SK-N-SH (cell line): ENCODE measurements at regions not wholly inside any gene's neighbourhood (a gene's known extent, or its start where the extent isn't known, plus 50 kb on each side); places are given as distances from the start of the nearest gene placed in this dataset.

Experiments
- CTCF ChIA-PET: fragments of 300-600, 350-600 bp; formaldehyde crosslinking; extraction: SDS; loops from one replicate; lab custom pipeline; 2021; lab: Yijun Ruan, JAX
- POLR2A ChIA-PET: fragments of 350-600 bp; sonication (Branson Sonifier 250); formaldehyde crosslinking; extraction: SDS; loops from one replicate; lab custom pipeline; 2020; ENCODE audit warnings: antibody characterized with exemption, inconsistent platforms; lab: Yijun Ruan, JAX
- DNase-seq: peaks from one replicate; pipeline ENCODE4 v3.0.0; 2012
- H2AFZ ChIP-seq: fragments of 200-600 bp; sonication (generic); 2 replicates; pipeline ENCODE4 v1.8.1; 2016; ENCODE audit warnings: antibody characterized with exemption, mild to moderate bottlenecking, low read depth
- H3F3A ChIP-seq: fragments of 200-600 bp; sonication (generic); replicated peaks from 2 replicates; pipeline ENCODE3; 2016; ENCODE audit warnings: antibody characterized with exemption, mild to moderate bottlenecking; ENCODE audit not compliant: insufficient read depth
- H3K27ac ChIP-seq, 2 experiments: fragments of 200-500 bp in 1 of 2; fragments of 200-600 bp in 1 of 2; sonication (Bioruptor generic) in 1 of 2; sonication (generic), shearing (Covaris generic) in 1 of 2; 2 replicates each; pipeline versions ENCODE4 v1.5.1 to v1.6.1; 2014 to 2016; ENCODE audit warnings: low read depth in 2 of 2, inconsistent platforms in 1 of 2, low read length in 1 of 2, mild to moderate bottlenecking in 1 of 2, mixed read lengths in 1 of 2
- H3K27me3 ChIP-seq: fragments of 200-600 bp; sonication (generic), shearing (Covaris generic); 2 replicates; pipeline ENCODE4 v1.6.1; 2016; ENCODE audit warnings: mixed run types; ENCODE audit not compliant: insufficient read depth
- H3K36me3 ChIP-seq, 2 experiments: fragments of 200-500 bp in 1 of 2; fragments of 200-600 bp in 1 of 2; sonication (Bioruptor generic) in 1 of 2; sonication (generic) in 1 of 2; replicated peaks in 1 of 2; 2 replicates each; pipeline versions ENCODE3 to v1.5.1; 2014 to 2016; ENCODE audit warnings: low read length in 1 of 2, mild to moderate bottlenecking in 1 of 2; ENCODE audit not compliant: insufficient read depth in 2 of 2, control insufficient read depth in 1 of 2
- H3K4me1 ChIP-seq, 2 experiments: fragments of 200-500 bp in 1 of 2; fragments of 200-600 bp in 1 of 2; sonication (Bioruptor generic) in 1 of 2; sonication (generic), shearing (Covaris generic) in 1 of 2; 2 replicates each; pipeline versions ENCODE4 v1.5.1 to v1.6.1; 2014 to 2016; ENCODE audit warnings: low read depth in 1 of 2, low read length in 1 of 2, mixed run types in 1 of 2; ENCODE audit not compliant: insufficient read depth in 2 of 2, control insufficient read depth in 1 of 2
- H3K4me2 ChIP-seq: fragments of 200-600 bp; sonication (generic), shearing (Covaris generic); 2 replicates; pipeline ENCODE4 v1.6.1; 2017; ENCODE audit warnings: mixed run types
- H3K4me3 ChIP-seq, 2 experiments: fragments of 200-500 bp in 1 of 2; fragments of 200-600 bp in 1 of 2; sonication (Bioruptor generic) in 1 of 2; sonication (generic), shearing (Covaris generic) in 1 of 2; 2 replicates each; pipeline versions ENCODE4 v1.5.1 to v1.8.1; 2014 to 2016; ENCODE audit warnings: low read depth in 2 of 2, inconsistent platforms in 1 of 2, low read length in 1 of 2, mild to moderate bottlenecking in 1 of 2, mixed read lengths in 1 of 2, moderate library complexity in 1 of 2
- H3K79me2 ChIP-seq: fragments of 200-600 bp; sonication (generic); 2 replicates; pipeline ENCODE4 v1.8.1; 2017; ENCODE audit warnings: mild to moderate bottlenecking; ENCODE audit not compliant: insufficient read depth
- H3K9ac ChIP-seq: fragments of 200-600 bp; sonication (generic); 2 replicates; pipeline ENCODE4 v1.6.1; 2017; ENCODE audit warnings: mixed run types
- H3K9me2 ChIP-seq: fragments of 200-600 bp; sonication (generic); 2 replicates; pipeline ENCODE4 v1.6.1; 2017; ENCODE audit warnings: mixed run types
- H3K9me3 ChIP-seq: fragments of 200-600 bp; sonication (generic); 2 replicates; pipeline ENCODE4 v1.6.1; 2017; ENCODE audit warnings: mixed run types, mild to moderate bottlenecking, moderate library complexity
- H4K20me1 ChIP-seq: fragments of 200-600 bp; sonication (generic); 2 replicates; pipeline ENCODE4 v1.6.1; 2017; ENCODE audit warnings: mild to moderate bottlenecking, mixed run types; ENCODE audit not compliant: insufficient read depth
- ELF1 ChIP-seq: IDR thresholded peaks from 2 replicates; pipeline ENCODE4 v1.4.0; 2012
- FOXM1 ChIP-seq: IDR thresholded peaks from 2 replicates; pipeline ENCODE4 v1.4.0; 2012; ENCODE audit warnings: low read depth, mild to moderate bottlenecking
- GABPA ChIP-seq: IDR thresholded peaks from 2 replicates; pipeline ENCODE4 v1.4.0; 2012; ENCODE audit warnings: low read depth, mild to moderate bottlenecking
- MEF2A ChIP-seq: IDR thresholded peaks from 2 replicates; pipeline ENCODE4 v1.4.0; 2012; ENCODE audit warnings: low read depth, borderline replicate concordance
- POLR2AphosphoS5 ChIP-seq: IDR thresholded peaks from 2 replicates; pipeline ENCODE4 v1.6.1; 2012; ENCODE audit warnings: low read depth, low read length
- RXRA ChIP-seq: IDR thresholded peaks from 2 replicates; pipeline ENCODE4 v1.4.0; 2012; ENCODE audit warnings: low read depth, mild to moderate bottlenecking, borderline replicate concordance
- SMC3 ChIP-seq: IDR thresholded peaks from 2 replicates; pipeline ENCODE4 v1.6.1; 2012; ENCODE audit warnings: low read depth, low read length, improper control_type of control experiment
- TAF1 ChIP-seq: IDR thresholded peaks from 2 replicates; pipeline ENCODE4 v1.6.1; 2012; ENCODE audit warnings: low read depth, mild to moderate bottlenecking, low read length, moderate library complexity, borderline replicate concordance
- TCF12 ChIP-seq: IDR thresholded peaks from 2 replicates; pipeline ENCODE4 v1.4.0; 2012
- YY1 ChIP-seq: IDR thresholded peaks from 2 replicates; pipeline ENCODE4 v1.4.0; 2012; ENCODE audit warnings: low read depth, mild to moderate bottlenecking
- ZBTB33 ChIP-seq: IDR thresholded peaks from 2 replicates; pipeline ENCODE4 v1.4.0; 2012; ENCODE audit warnings: low read depth, borderline replicate concordance
- WGBS: methylation state at CpG from one replicate; pipeline ENCODE4 v1.1.6; 2017; ENCODE audit warnings: low lambda C conversion rate; 5-methylcytosine and 5-hydroxymethylcytosine counted together
- TF ChIP-seq, protein P1 (sequence below): fragments of 150-350 bp; IDR thresholded peaks from 2 replicates; pipeline ENCODE4 v1.6.1; 2016; ENCODE audit warnings: mild to moderate bottlenecking, low read depth, low read length
- TF ChIP-seq, protein P2 (sequence below): IDR thresholded peaks from 2 replicates; pipeline ENCODE4 v1.4.0; 2012; ENCODE audit warnings: low read depth, borderline replicate concordance

- ChIA-PET POLR2A (no interaction called here), CTCF (no interaction called here)
- Histone ChIP-seq H3K9me2 (no peaks in the 10 kb centered on the region), H2AFZ (no peak overlapping the region), H3K27me3 (no peaks in the 10 kb centered on the region), H4K20me1 (no peaks in the 10 kb centered on the region), H3K9me3 (no peaks in the 10 kb centered on the region), H3K4me1 (no peaks in the 10 kb centered on the region), H3K9ac (no peak overlapping the region), H3K79me2 (no peaks in the 10 kb centered on the region), H3K27ac (no peak overlapping the region), H3F3A (no peaks in the 10 kb centered on the region), H3K36me3 (no peaks in the 10 kb centered on the region), H3K4me3 (no peak overlapping the region), H3K4me2 (no peak overlapping the region)
- TF ChIP-seq MEF2A (no peak), GABPA (no peak), ZBTB33 (no peak), SMC3 (no peak)
- TF ChIP-seq, protein P1, sequence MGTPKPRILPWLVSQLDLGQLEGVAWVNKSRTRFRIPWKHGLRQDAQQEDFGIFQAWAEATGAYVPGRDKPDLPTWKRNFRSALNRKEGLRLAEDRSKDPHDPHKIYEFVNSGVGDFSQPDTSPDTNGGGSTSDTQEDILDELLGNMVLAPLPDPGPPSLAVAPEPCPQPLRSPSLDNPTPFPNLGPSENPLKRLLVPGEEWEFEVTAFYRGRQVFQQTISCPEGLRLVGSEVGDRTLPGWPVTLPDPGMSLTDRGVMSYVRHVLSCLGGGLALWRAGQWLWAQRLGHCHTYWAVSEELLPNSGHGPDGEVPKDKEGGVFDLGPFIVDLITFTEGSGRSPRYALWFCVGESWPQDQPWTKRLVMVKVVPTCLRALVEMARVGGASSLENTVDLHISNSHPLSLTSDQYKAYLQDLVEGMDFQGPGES = no peak
- 29% methylated on average over 3 of the region's 3 CpGs for WGBS
- no peak for DNase-seq
These were observed 976.3 kb downstream of the DSC3 start for GRCh38 chr18:30066288-30066687.

DNA sequence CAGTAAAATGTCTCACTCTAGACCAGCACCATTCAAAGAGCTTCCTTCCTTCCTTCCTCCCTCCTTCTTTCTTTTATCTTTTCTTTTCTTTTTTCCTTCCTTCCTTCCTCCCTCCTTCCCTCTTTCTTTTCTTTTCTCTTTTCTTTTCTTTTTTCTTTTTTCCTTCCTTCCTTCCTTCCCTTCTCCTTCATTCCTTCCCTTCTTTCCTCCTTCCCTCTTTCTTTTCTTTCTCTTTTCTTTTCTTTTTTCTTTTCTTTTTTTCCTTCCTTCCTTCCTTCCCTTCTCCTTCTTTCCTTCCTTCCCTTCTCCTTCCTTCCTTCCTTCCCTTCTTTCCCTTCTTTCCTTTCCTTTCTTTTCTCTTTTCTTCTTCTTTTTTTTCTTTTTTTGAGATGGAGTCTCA is 985.1 kb downstream of the DSC3 start:
- TF ChIP-seq YY1 (no peak), POLR2AphosphoS5 (no peak), RXRA (no peak)
- CTCF ChIA-PET = interaction anchor here (0.9 kb wide), 1 partner anchor 10 kb away, joined by 3 read pairs; no protein-coding TSS in a partner anchor
- POLR2A ChIA-PET = no interaction called here

GRCh38 chr18:30056528-30056927 is 986.0 kb downstream of the DSC3 start:
- no peaks in the 10 kb centered on the region for H3K36me3 ChIP-seq
- no peak overlapping the region for H3K4me3 ChIP-seq
- no peak overlapping the region for H3K4me2 ChIP-seq
- no peak overlapping the region for H3K27ac ChIP-seq
- ChIA-PET CTCF (interaction anchor here (0.9 kb wide), 1 partner anchor 11 kb away, joined by 3 read pairs; no protein-coding TSS in a partner anchor), POLR2A (no interaction called here)
- H3K9me2 ChIP-seq = no peaks in the 10 kb centered on the region
- no peaks in the 10 kb centered on the region for H4K20me1 ChIP-seq
- no peak overlapping the region for H2AFZ ChIP-seq
- WGBS = 38% methylated on average over 2 of the region's 2 CpGs
- DNase-seq = no peak
- no peak overlapping the region for H3K9ac ChIP-seq
- H3F3A ChIP-seq = no peaks in the 10 kb centered on the region
- H3K27me3 ChIP-seq = no peaks in the 10 kb centered on the region
- no peaks in the 10 kb centered on the region; a peak in 1 of 4 replicates for H3K4me1 ChIP-seq
- TF ChIP-seq YY1 (no peak), FOXM1 (no peak), ELF1 (no peak), MEF2A (no peak), TCF12 (no peak), TAF1 (no peak)
- TF ChIP-seq, protein P2, sequence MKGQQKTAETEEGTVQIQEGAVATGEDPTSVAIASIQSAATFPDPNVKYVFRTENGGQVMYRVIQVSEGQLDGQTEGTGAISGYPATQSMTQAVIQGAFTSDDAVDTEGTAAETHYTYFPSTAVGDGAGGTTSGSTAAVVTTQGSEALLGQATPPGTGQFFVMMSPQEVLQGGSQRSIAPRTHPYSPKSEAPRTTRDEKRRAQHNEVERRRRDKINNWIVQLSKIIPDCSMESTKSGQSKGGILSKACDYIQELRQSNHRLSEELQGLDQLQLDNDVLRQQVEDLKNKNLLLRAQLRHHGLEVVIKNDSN = no peak
- H3K9me3 ChIP-seq = no peaks in the 10 kb centered on the region
- H3K79me2 ChIP-seq = no peaks in the 10 kb centered on the region

More for the DNA sequence above, 985.1 kb downstream of the DSC3 start:
- DNase-seq = no peak
- H3K27ac ChIP-seq = no peak overlapping the region
- H4K20me1 ChIP-seq = no peaks in the 10 kb centered on the region
- H3F3A ChIP-seq = no peaks in the 10 kb centered on the region
- no peak overlapping the region for H2AFZ ChIP-seq
- H3K9ac ChIP-seq = no peak overlapping the region
- no peaks in the 10 kb centered on the region; a peak in 1 of 4 replicates for H3K4me1 ChIP-seq
- H3K4me2 ChIP-seq = no peak overlapping the region
- H3K4me3 ChIP-seq = no peak overlapping the region
- no peaks in the 10 kb centered on the region for H3K9me2 ChIP-seq
- no peaks in the 10 kb centered on the region for H3K36me3 ChIP-seq
- H3K9me3 ChIP-seq = no peaks in the 10 kb centered on the region
- no peaks in the 10 kb centered on the region for H3K79me2 ChIP-seq
- no peaks in the 10 kb centered on the region for H3K27me3 ChIP-seq
